ENCODE measurements at regions not wholly inside any gene's neighbourhood (a gene's known extent, or its start where the extent isn't known, plus 50 kb on each side); places are given as distances from the start of the nearest gene placed in this dataset.

DNA sequence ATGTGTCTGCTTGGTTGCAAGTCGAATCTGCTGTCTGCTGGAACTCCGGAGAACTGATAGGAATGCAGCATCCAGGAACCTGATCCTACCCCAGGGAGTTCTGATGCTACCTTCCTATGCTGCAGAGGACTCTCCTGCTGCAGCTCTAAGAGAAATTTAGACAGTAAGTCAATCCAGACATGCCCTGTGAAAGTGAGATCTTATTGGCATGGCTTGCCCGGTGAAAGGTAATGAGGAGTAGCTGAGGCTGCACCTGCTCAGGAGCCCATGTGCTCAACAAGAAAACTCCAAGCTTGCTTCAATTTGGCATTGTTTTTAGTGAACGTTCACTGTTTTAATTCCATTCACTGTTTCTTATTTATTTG, 217.3 kb upstream of the SERP2 start:
- no peak for DNase-seq

DNA sequence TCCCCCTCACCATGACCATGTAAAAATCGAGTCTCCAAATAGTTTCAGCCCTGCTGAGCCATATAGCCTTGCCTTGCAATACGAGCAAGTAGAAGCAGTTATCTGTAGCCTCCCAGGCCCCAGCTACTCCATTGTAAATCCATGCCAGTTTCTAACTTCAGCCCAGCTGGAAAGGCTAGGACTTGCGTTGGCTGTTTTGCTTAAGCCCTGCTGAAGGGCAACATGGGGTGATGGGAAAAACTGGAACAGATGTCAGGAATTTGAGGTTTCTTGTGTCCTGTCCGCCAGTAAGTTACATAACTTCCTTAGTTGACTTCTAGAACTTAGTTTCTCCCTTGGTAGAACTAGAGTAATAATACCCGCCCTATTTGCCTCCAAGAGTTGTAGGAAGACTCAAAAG, 216.0 kb upstream of the SERP2 start:
- no peak for DNase-seq

DNA sequence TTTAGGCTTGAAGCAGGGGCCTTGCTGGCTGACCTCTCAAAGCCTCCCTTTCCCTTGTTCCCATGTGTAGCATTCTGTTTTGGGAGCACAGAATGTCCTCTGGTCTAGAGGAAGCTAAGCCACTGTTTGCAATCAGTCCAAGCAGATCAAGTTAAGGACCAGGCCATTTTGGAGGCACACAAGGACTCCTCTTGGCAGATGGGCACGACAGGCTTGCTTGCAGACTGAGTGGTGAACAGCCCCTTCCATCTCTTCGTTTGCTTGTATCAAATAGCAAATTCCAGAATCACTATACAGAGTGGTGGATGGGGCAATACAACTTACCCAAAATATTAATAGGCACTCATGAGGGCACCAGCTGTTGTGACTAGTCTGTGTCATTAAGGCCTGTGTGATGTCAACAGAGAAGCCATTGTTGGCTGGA, 215.5 kb upstream of the SERP2 start:
- DNase-seq = no peak

DNA sequence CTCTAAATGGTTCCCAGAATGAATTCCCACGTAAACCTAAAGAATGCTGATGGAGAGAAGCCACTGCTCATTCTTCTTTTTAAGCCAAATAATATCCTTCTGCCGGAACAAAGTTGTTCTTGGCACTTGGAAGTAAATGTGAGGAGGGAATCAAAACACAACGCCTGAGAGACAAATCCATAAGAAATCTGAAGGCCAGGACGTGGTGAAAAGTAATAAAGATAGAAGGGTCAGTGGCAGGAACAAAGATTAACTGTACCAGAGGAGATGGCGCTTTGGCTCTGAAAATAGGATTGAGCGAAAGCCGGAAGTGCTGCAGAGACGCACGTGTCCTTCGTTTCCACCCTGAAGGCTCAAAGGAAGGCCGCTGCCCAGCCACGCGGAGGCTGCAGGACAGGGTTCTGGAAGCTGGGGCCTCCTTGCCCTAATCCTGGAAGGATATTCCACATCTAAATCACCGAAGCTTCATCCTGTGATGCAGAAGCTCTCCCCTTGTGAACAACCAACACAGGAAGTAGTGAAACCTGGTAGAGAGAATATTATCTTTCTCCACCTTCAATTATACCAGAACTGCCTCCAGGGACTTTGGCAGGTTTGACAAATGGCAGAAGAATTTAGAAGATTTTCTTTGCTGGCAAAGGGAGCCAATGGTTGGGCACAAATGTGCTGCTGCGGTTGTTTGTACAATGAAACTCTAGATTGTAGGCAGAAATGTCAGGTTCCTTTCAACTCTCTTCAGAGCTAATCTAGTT, 214.6 kb upstream of the SERP2 start:
- DNase-seq = no peak

DNA sequence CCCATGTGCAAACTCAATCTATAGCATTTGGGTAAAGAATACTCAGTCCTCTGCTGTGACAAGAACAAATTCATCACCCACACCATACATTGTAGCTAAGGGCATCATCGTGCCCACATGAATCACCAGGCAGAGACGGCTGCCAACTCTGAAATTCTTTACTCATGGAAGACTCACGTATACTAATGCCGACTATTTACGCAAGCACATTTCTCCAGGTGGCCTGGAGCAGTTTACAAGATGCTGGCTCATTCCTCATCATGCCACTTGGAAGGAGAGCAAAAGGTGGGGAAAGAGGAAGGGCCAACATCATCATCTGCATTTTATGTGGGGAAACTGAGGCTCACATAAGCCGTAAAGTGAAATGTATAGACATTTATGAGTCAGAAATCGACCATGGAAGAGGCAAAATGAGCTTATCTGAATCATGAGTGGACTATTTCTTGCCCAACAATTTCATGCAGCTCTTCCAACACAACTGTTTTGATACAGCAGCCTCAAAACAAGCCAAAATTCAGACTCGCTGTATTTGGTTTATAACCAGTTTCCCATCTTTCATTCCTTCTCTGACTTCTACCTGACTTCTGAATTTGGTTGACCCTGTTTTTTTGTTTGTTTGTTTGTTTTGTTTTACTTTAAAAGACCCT, 213.9 kb upstream of the SERP2 start:
- no peak for DNase-seq

DNA sequence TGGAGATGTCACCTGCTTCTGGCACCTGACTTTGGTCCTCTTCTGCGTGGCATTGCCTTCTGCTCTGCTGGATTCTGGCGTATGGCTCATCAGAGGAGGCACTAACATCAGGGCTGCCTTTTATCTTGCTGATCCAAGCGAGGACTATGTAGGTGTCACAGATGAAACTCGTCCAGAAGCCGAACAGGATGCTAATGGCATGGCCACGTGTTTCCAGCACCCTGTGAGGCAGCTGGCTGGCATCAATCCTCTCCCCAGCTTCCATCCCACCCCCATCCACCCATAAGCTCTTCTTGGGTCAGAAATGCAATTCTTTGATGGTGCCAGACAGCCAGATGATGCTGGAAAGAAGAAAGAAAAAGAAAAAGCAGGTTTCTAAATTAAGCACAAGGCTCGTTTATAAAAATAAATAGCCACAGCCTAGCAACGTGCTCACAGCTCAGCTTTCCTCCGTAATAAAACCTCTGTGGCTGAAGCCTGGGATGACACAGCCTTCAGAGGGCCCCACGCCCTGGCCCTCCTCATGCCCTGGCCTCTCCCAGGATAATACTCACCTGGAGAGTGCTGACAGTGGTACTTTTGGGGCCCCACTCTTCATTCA, 212.9 kb upstream of the SERP2 start:
- no peak for DNase-seq

DNA sequence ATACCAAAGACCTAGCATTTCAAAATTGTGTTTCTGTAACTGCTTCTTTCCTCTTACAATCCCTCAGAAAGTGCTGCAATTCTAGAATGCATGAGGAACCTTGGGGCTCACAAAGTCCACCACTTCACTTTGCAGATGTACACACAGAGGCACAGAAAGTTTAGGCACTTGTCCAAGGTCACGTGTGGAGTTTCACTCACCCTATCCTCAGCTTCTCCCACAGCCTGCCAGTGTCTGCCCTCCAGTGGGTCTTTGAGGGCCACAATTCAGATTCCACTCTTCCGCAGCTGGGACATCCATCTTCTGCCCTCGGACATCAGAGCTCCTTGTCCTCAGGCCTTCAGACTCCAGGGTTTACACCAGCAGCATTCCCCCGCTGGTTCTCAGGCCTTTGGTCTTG, 210.5 kb upstream of the SERP2 start:
- DNase-seq = no peak

DNA sequence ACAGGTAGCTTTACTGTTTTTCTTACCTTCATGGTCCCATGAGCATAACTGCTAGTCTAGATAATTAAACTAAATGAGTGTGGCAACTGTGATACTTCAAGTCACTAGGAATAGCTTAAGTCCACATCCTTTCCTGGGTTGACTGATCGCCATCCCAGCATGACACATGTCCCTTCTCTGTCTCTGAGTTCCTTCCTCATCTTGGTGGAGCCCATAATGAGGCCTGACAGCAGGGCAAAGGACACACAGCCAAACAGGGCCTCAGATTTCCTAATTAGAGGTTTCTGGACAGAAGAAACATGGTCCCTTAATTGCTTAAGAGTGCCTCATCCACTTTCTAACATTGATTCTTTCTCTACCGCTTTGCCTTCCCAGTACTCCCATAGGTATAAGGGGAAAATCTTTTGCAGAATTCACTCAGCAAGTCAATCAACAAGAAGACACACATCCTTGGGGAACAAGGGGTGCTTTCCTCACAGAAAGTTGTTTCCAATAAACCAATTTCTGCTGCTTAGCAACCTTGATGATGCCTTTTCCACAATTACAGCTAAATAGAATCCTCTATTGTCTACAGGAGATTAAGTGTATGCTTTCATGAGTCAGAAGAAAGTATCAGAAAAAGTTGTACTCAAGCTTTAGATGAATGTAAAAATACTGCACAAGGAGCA, 208.3 kb upstream of the SERP2 start:
- no peak for DNase-seq

DNA sequence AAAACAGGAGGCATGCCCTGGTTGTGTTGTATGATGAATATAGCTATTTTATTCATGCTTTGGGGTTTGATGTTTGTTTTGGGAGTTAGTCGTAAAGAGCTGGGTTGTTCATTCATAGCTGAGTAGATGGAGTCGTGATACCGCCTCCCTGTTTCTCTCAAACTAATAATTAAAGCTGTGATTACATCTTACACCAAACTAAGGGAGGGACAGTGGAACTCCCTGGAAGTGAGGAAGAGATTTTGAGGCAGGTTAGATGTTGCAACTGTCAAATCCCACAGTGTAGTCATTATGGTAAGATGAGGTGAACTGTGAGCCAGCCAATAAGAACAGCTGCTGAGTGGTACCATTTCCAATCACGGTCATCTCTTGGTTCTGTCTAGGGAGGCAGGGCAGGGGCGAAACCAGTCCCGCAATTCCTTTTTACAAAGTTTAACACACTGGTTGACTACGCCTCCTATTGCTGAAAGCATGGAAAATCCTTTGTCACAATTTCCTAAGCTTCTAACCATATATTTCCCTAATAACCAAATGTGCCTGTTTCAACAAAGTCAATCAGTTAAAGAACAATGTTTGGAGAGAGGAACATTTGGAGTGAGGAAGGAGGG, 207.6 kb upstream of the SERP2 start:
- DNase-seq = no peak

DNA sequence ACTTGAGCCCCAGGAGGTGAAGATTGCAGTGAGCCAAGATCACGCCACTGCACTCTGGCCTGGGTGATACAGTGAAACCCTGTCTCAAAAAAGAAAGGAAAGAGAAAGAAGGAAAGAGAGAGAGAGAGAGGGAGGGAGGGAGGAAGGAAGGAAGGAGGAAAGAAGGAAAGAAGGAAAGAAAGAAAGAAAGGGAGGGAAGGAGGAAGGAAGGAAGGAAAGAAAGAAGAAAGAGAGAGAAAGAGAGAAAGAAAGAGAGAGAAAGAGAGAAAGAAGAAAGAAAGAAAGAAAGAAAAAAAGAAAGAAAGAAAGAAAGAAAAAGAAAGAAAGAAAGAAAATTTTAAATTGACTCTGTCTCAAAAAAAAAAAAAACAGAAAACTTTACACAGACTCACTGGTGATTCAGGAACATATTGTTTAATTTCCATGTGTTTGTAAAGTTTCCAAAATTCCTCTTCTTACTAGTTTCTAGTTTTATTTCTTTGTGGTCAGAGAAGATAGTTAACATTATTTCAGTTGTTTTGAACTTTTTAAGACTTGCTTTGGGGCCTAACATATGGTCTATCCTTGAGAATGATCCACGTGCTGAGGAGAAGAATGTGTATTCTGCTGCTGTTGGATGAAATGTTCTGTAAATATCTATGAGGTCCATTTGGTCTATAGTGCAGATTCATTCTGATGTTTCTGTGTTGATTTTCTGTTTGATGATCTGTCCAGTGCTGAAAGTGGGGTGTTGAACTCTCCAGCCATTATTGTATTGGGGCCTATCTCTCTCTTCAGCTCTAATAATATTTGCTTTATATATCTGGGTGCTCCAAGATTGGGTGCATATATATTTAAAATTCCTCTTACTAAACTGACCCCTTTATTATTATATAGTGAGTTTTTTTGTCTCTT, 204.4 kb upstream of the SERP2 start:
- no peak for DNase-seq

DNA sequence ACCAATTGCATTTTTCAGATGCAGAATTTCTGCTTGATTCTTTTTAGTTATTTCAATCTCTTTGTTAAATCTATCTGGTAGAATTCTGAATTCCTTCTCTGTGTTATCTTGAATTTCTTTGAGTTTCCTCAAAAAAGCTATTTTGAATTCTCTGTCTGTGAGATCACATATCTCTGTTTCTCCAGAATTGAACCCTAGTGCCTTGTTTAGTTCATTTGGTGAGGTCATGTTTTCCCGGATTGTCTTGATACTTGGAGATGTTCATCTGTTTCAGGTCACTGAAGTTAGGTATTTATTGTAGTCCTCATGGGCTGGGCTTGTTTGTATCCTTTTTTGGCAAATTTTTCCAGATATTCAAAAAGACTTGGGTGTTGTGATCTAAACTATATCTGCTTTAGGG, 202.9 kb upstream of the SERP2 start:
- DNase-seq = no peak

DNA sequence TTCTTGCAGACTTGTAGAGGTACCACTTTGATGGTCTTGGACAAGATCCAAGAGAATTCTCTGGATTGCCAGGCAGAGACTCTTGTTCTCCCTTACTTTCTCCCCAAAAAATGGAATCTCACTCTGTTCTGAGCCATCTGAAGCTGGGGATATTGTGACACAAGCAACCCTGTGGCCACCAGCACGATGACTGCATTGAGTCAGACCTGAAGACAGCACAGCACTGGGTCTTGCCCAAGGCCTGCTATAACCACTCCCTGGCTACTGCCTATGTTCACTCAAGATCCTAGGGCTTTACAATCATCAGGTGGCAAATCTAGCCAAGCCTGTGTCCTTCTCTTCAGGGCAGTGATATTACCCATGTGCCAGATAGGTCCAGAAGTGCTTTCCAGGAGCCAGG, 202.5 kb upstream of the SERP2 start:
- DNase-seq = no peak

DNA sequence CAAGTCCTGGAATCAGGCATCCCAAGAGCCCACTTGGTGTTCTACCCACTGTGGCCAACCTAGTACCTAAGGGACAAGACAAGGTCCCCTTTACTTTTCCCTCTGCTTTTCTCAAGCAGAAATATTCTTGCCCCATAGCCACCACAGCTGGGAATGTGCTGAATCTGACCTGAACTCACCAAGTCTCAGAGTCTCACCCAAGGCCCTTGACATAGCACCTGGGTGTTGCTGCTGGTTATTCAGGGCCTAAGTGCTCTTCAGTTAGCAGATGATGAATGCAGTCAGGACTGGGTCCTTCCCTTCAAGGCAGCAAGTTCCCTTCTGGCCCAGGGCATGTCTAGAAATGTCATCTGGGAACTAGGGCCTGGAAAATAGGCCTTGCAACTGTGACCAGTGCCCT, 201.8 kb upstream of the SERP2 start:
- DNase-seq = no peak

DNA sequence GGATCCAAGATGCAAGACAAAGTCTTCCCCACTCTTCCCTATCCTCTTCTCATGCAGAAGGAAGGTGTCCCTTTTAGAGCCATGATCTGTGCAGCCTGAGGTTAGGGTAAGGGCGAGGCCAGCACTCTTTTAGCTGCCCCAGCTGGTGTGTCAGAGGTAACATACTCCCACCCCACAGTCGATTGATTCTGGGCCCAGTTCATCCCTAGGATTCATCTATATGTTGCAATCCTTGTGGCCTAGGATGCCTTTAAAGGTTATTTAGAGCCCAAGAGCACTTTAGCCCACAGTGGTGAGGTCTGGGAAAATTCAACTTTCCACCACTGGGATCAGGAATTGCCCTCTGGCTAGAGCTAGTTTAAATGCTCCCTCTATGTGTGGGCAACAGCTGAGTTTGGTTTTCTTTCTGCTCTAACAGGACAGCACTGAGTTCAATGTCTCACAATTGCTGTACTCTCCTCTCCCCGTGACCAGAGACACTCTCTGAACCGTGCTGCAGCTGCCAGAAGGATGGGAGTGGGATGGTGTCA, 201.3 kb upstream of the SERP2 start:
- DNase-seq = no peak

DNA sequence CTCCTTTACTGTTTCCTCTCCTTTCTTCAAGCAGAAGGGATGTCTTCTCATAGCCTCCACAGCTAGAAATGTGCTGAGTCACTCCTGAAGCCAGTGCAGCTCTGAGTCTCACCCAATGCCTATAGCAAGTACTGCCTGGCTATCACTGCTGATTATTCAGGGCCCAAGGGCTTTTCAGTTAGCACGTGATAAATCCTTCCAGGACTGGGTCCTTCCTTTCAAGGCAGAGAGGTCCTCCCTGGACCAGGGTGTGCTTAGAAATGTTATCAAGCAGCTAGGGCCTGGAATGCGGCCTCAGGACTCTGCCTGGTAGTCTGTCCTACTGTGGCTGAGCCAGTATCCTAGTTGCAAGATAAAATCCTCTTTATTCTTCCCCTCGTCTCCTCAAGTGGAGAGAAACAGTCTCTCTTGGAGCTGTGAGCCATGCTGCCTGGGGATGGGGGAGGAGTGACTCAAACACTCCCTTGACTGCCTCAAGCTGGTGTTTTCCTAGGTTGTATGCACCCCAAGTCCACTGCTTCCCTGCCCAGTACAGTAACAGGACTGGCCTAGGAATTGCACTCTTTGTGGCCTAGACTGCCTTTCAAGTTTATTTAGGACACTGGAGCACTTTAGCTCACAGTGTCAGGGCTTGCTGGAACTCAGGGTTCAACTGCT, 198.7 kb upstream of the SERP2 start:
- DNase-seq = no peak

DNA sequence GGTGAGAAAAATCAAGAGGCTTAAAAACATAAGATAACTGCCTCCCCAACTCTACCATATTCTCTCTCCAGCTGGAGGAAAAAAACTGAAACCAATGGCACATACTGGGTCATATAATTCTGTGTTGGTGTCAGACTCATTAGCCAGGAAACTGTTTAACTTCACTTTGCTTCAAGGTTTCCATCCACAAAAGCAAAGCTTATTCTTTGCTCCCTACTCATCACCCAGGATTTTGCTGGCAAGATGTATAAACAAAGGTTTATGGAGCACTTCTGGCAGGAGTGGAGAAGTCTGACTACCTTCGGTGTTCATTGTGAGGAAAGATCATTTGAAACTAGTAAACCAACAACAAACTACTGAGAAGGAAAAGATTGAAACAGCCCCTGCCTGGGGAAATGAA, 197.5 kb upstream of the SERP2 start:
- DNase-seq = no peak

DNA sequence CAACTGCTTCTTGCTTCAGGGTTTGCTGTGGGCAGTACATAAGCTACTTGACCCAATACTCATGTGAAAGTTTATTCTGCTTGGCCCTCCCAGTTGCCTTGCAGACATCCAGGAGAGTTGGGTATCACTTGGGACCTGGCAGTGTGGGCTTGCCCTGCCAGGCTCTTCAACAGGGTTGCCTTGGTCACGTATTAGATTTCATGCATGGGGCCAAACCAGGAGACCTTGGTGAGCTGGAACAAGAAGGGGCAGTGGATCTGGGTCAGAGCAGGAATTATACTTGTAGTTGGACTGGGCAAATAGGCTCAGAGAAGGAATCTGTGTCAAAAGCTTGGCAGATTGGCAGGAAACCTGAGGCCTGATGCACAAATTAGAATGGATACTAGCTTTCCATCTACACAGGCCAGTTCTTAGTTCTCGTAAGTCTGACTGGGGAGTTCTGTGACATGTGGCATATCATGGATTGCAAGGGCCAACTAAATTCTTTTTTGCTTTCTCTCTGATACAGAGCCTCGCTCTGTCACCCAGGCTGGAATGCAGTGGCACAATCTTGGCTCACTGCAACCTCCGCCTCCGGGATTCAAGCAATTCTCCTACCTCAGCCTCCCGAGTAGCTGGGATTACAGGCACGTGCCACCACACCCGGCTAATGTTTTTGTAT, 192.6 kb upstream of the SERP2 start:
- DNase-seq = no peak

DNA sequence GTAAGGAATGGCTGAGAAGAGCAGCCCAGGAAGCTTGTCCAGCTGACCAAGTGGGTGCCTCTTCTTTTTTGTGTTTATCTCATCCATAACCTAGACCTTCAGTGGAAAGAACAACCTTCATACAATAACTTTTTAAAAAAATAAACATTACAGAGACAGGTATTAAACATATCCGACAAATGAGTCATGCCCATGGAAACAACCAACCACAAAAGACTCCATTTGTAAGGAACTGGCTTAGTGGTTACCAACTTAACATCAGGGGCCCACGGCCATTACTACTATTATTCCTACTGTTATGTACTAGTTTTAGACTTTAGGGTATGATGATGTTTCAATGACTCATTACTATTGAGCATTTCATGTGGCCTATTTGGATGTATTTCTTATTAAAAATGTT, 191.7 kb upstream of the SERP2 start:
- DNase-seq = no peak

DNA sequence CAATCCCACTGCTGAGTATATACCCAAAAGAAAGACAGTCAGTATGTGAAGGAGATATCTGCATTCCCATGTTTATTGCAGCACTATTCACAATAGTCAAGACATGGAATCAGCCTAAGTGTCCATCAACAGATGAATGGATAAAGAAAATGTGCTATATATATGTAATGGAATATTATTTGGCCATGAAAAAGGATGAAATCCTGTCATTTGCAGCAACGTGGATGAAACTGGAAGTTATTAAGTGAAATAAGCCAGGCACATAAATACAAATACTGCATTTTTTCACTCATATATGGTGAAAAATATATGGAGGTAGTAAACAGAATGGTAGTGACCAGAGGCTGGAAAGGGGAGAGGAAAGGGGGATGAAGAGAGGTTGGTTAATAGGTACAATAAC, 188.9 kb upstream of the SERP2 start:
- DNase-seq = no peak

DNA sequence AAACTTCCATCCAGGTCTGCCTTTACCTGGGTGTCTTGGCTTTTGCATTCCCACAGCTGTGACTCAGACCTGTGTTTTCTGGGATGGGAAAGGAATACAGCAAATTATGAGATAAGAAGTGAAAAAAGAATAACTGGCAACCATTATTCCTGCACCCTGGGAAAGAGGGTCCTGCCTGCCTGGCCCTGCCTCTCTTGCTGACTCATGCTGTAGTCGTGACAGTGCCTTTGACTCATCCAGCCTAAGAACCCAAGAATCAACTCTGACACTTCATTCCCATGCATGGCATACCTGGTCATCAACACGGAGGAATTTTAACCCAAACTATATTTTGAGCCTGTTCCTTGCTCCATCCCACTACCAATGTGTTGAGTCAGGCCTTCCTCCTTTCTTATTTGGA, 185.4 kb upstream of the SERP2 start:
- no peak for DNase-seq

DNA sequence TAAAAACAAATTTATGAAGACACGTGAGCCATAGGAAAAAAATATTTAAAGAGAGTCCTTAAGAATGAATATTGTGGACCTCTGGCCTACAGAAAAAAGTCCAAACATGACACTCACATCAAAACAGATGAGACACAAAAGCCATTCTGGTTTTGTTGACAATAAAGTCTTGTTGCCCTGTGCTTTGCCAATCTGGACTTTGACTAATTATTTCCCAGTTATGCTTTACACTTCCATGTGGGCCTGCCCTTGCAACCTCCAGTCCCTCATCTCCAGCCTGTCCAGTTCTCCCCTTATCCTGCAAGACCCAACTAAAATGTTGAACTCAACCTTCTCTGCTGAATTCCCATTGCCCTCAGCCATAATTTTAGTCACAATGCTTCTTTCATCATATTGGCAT, 184.5 kb upstream of the SERP2 start:
- no peak for DNase-seq
